ENCODE measurements at regions not wholly inside any gene's neighbourhood (a gene's known extent, or its start where the extent isn't known, plus 50 kb on each side); places are given as distances from the start of the nearest gene placed in this dataset.
"Not testable (repeated sequence)": the region's sequence is repeated elsewhere in the genome, so short reads cannot be mapped to it uniquely, and the experiment has no call there.

DNA sequence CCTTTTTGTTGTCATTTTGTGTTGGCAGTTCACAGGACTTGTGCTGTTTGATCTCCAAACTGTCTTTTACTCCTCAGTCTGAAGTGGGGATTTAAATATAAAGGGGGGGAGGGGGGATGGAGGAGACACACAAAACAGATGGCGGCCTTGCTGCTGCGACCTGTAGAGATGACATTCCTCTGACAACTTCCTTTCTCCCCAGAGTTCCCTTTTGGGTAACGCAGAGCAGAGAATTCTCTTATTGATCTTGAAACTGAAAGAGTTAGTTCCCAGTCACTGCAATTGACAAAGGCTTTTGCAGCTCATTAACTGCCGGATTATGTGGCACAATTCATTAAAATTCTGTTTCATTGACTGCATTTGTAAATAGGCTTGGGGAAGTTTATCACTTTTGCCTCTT is 279.3 kb downstream of the TSN start:
- Histone ChIP-seq H3K4me1 (no peaks in the 10 kb centered on the region), H3K9me3 (no peaks in the 10 kb centered on the region), H3K27ac (no peak overlapping the region), H3K36me3 (no peaks in the 10 kb centered on the region), H3K4me3 (no peak overlapping the region), H3K27me3 (no peaks in the 10 kb centered on the region)
- intact Hi-C loops (cut with DNase I): no loop called here
- no peak for DNase-seq
- TF ChIP-seq POLR2A (IDR thresholded peaks at IDR 0.05): no peak
- TF ChIP-seq, protein P1, sequence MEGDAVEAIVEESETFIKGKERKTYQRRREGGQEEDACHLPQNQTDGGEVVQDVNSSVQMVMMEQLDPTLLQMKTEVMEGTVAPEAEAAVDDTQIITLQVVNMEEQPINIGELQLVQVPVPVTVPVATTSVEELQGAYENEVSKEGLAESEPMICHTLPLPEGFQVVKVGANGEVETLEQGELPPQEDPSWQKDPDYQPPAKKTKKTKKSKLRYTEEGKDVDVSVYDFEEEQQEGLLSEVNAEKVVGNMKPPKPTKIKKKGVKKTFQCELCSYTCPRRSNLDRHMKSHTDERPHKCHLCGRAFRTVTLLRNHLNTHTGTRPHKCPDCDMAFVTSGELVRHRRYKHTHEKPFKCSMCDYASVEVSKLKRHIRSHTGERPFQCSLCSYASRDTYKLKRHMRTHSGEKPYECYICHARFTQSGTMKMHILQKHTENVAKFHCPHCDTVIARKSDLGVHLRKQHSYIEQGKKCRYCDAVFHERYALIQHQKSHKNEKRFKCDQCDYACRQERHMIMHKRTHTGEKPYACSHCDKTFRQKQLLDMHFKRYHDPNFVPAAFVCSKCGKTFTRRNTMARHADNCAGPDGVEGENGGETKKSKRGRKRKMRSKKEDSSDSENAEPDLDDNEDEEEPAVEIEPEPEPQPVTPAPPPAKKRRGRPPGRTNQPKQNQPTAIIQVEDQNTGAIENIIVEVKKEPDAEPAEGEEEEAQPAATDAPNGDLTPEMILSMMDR (IDR thresholded peaks at IDR 0.05): no peak
- 21 to 25% methylated on average over 4 of the region's 4 CpGs for WGBS, 2 donors

DNA sequence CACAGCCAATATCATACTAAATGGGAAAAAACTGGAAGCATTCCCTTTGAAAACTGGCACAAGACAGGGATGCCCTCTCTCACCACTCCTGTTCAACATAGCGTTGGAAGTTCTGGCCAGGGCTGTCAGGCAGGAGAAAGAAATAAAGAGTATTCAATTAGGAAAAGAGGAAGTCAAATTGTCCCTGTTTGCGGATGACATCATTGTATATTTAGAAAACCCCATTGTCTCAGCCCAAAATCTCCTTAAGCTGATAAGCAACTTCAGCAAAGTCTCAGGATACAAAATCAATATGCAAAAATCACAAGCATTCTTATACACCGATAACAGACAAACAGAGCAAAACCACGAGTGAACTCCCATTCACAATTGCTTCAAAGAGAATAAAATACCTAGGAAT is 283.4 kb downstream of the TSN start:
- intact Hi-C loops (cut with DNase I): not testable (repeated sequence)
- 63 to 75% methylated on average over 4 of the region's 4 CpGs for WGBS, 2 donors

DNA sequence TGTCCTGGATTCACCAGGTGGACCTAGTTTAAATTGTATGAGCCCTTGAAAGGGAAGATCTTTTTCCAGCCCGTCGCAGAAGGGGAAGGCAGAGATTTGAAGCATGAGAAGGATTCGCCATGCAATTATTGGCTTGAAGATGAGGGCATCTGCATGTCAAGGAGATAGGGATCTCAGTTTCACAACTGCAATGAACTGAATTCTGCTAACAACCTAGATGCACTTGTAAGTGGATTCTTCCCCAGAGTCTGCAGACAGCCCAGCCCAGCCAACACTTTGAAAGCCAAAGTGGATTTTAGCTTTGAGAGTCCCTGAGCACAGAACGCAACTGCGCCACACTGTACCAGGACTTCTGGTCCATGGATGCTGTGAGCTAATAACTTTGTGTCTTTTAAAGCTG is 286.0 kb downstream of the TSN start:
- intact Hi-C loops (cut with DNase I): no loop called here
- no peaks in the 10 kb centered on the region for H3K27me3 ChIP-seq
- 94 to 97% methylated on average over 5 of the region's 5 CpGs for WGBS, 2 donors
- H3K4me1 ChIP-seq: no peaks in the 10 kb centered on the region
- DNase-seq: no peak
- H3K27ac ChIP-seq: no peak overlapping the region
- H3K4me3 ChIP-seq: no peak overlapping the region
- H3K9me3 ChIP-seq: no peaks in the 10 kb centered on the region
- no peak for TF ChIP-seq POLR2A (IDR thresholded peaks at IDR 0.05)
- TF ChIP-seq, protein P1 (IDR thresholded peaks at IDR 0.05): no peak
- H3K36me3 ChIP-seq: no peaks in the 10 kb centered on the region

More for the DNA sequence above, 283.4 kb downstream of the TSN start:
- not testable (repeated sequence) for H3K4me1 ChIP-seq, H3K27me3 ChIP-seq, H3K27ac ChIP-seq, DNase-seq, H3K4me3 ChIP-seq, H3K36me3 ChIP-seq, H3K9me3 ChIP-seq

DNA sequence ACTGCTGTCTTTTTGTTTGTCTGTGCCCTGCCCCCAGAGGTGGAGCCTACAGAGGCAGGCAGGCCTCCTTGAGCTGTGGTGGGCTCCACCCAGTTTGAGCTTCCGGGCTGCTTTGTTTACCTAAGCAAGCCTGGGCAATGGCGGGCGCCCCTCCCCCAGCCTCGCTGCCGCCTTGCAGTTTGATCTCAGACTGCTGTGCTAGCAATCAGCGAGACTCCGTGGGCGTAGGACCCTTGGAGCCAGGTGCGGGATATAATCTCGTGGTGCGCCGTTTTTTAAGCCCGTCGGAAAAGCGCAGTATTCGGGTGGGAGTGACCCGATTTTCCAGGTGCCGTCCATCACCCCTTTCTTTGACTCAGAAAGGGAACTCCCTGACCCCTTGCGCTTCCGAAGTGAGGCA is 296.2 kb downstream of the TSN start:
- WGBS, 2 donors: 84 to 88% methylated on average over 3 to 4 of the region's 20 CpGs
- H3K4me1 ChIP-seq; H3K27me3 ChIP-seq; H3K27ac ChIP-seq; intact Hi-C loops (cut with DNase I); H3K36me3 ChIP-seq; H3K9me3 ChIP-seq; H3K4me3 ChIP-seq; DNase-seq: not testable (repeated sequence)

DNA sequence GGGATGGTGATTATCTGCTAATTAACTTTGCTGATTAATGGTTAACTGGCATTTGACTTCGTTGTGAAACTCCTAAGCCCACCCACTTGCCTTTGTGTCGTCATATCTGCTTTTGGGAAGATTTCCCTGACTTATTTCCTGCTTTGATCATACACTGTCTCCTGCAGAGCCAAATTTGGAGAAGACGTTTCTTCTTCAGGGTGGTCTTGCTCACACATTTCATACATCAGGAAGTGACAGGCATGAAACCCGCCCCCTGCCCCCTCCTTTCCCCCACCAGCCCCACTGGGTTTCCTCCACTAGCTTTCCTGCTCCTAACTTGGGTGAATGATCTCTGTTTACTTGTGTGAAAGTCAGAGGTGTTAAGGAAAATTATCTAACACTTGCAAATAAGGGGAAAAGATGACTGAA is 300.1 kb downstream of the TSN start:
- Histone ChIP-seq H3K9me3 (no peaks in the 10 kb centered on the region), H3K4me1 (no peaks in the 10 kb centered on the region), H3K36me3 (no peaks in the 10 kb centered on the region), H3K4me3 (no peak overlapping the region), H3K27me3 (no peaks in the 10 kb centered on the region), H3K27ac (no peak overlapping the region)
- intact Hi-C loops (cut with DNase I): no loop called here
- WGBS, 2 donors: 10 to 13% methylated on average over 4 of the region's 4 CpGs
- no peak for TF ChIP-seq POLR2A (IDR thresholded peaks at IDR 0.05)
- TF ChIP-seq, protein P1 (IDR thresholded peaks at IDR 0.05): no peak
- DNase-seq: no peak

DNA sequence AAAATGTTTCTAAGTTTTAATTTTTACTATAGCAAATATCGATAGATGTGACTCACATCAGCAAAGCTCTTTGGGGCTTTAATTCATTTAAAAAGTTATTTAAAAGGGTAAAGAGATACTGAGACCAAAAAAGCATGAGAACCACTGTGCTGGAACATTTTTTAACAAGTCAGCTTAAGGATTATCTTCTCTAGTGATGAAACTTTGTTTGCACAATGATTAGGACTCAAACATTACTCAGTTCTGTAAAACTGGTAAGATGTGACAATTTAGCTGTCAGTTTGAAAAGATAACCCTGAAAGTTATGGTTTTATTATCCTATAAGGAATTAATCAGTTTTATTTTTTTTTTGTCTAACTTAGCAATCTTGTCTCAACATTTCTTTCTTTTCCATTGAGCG is 301.4 kb downstream of the TSN start:
- Histone ChIP-seq H3K27ac (no peak overlapping the region), H3K4me1 (no peaks in the 10 kb centered on the region), H3K27me3 (no peaks in the 10 kb centered on the region), H3K36me3 (no peaks in the 10 kb centered on the region), H3K4me3 (no peak overlapping the region), H3K9me3 (no peaks in the 10 kb centered on the region)
- intact Hi-C loops (cut with DNase I): no loop called here
- 45 to 70% methylated on average over 2 of the region's 2 CpGs for WGBS, 2 donors
- no peak for TF ChIP-seq POLR2A (IDR thresholded peaks at IDR 0.05)
- TF ChIP-seq, protein P1 (IDR thresholded peaks at IDR 0.05): no peak
- no peak for DNase-seq

Data from esophagus squamous epithelium (tissue), 5 donors.